ENCODE measurements at regions not wholly inside any gene's neighbourhood (a gene's known extent, or its start where the extent isn't known, plus 50 kb on each side); places are given as distances from the start of the nearest gene placed in this dataset.

- no peaks in the 10 kb centered on the region for H3K4me1 Mint-ChIP-seq (ENCODE audit: low read depth)
- H3K4me3 Mint-ChIP-seq, result no peak overlapping the region
- no peak for ATAC-seq
- no peaks in the 10 kb centered on the region for H3K36me3 Mint-ChIP-seq (ENCODE audit: insufficient read depth)
- no peak for DNase-seq
- H3K9me3 Mint-ChIP-seq, result no peaks in the 10 kb centered on the region
- H3K27me3 Mint-ChIP-seq (ENCODE audit: low read depth), result peaks cover 7% of the 10 kb centered on the region
Observed at GRCh38 chr4:3828546-3828945, 62.4 kb downstream of the ADRA2C start.

GRCh38 chr4:3829211-3829955, 63.2 kb downstream of the ADRA2C start:
- ATAC-seq (no peak), DNase-seq (no peak)
- Mint-ChIP-seq H3K9me3 (no peaks in the 10 kb centered on the region), H3K27me3 (ENCODE audit: low read depth) (peaks cover 15% of the 10 kb centered on the region), H3K36me3 (ENCODE audit: insufficient read depth) (no peaks in the 10 kb centered on the region), H3K4me1 (ENCODE audit: low read depth) (no peaks in the 10 kb centered on the region), H3K4me3 (no peak overlapping the region)

- no peak for DNase-seq
- Mint-ChIP-seq H3K4me1 (ENCODE audit: low read depth) (no peaks in the 10 kb centered on the region), H3K4me3 (no peak overlapping the region), H3K9me3 (no peaks in the 10 kb centered on the region), H3K36me3 (ENCODE audit: insufficient read depth) (no peaks in the 10 kb centered on the region), H3K27me3 (ENCODE audit: low read depth) (peaks cover 21% of the 10 kb centered on the region)
- ATAC-seq, result no peak
Observed at GRCh38 chr4:3829956-3830773, 64.0 kb downstream of the ADRA2C start.

GRCh38 chr4:3830774-3831528, 64.8 kb downstream of the ADRA2C start:
- H3K9me3 Mint-ChIP-seq, result no peaks in the 10 kb centered on the region
- no peaks in the 10 kb centered on the region for H3K36me3 Mint-ChIP-seq (ENCODE audit: insufficient read depth)
- no peak for DNase-seq
- no peak for ATAC-seq
- no peak overlapping the region for H3K4me3 Mint-ChIP-seq
- H3K4me1 Mint-ChIP-seq (ENCODE audit: low read depth), result no peaks in the 10 kb centered on the region
- H3K27me3 Mint-ChIP-seq (ENCODE audit: low read depth), result peaks cover 28% of the 10 kb centered on the region

GRCh38 chr4:3831529-3832150, 65.5 kb downstream of the ADRA2C start:
- H3K4me1 Mint-ChIP-seq (ENCODE audit: low read depth), result no peaks in the 10 kb centered on the region
- H3K27me3 Mint-ChIP-seq (ENCODE audit: low read depth), result peaks cover 31% of the 10 kb centered on the region
- H3K36me3 Mint-ChIP-seq (ENCODE audit: insufficient read depth), result no peaks in the 10 kb centered on the region
- DNase-seq (no peak), ATAC-seq (no peak)
- no peaks in the 10 kb centered on the region for H3K9me3 Mint-ChIP-seq
- H3K4me3 Mint-ChIP-seq, result no peak overlapping the region

- no peaks in the 10 kb centered on the region for H3K4me1 Mint-ChIP-seq (ENCODE audit: low read depth)
- peaks cover 34% of the 10 kb centered on the region for H3K27me3 Mint-ChIP-seq (ENCODE audit: low read depth)
- ATAC-seq, result no peak
- no peak overlapping the region for H3K4me3 Mint-ChIP-seq
- H3K36me3 Mint-ChIP-seq (ENCODE audit: insufficient read depth), result no peaks in the 10 kb centered on the region
- DNase-seq, result no peak
- no peaks in the 10 kb centered on the region for H3K9me3 Mint-ChIP-seq
Observed at GRCh38 chr4:3832536-3833220, 66.5 kb downstream of the ADRA2C start.

GRCh38 chr4:3833326-3833989, 67.3 kb downstream of the ADRA2C start:
- Mint-ChIP-seq H3K36me3 (ENCODE audit: insufficient read depth) (no peaks in the 10 kb centered on the region), H3K4me1 (ENCODE audit: low read depth) (no peaks in the 10 kb centered on the region), H3K9me3 (no peaks in the 10 kb centered on the region), H3K27me3 (ENCODE audit: low read depth) (peaks cover 34% of the 10 kb centered on the region), H3K4me3 (no peak overlapping the region)
- ATAC-seq (no peak), DNase-seq (no peak)

GRCh38 chr4:3834186-3834662, 68.0 kb downstream of the ADRA2C start:
- DNase-seq (no peak), ATAC-seq (no peak)
- Mint-ChIP-seq H3K36me3 (ENCODE audit: insufficient read depth) (no peaks in the 10 kb centered on the region), H3K4me1 (ENCODE audit: low read depth) (no peaks in the 10 kb centered on the region), H3K27me3 (ENCODE audit: low read depth) (peaks cover 34% of the 10 kb centered on the region), H3K4me3 (no peak overlapping the region), H3K9me3 (no peaks in the 10 kb centered on the region)

- DNase-seq (no peak), ATAC-seq (no peak)
- no peak overlapping the region for H3K4me3 Mint-ChIP-seq
- no peaks in the 10 kb centered on the region for H3K9me3 Mint-ChIP-seq
- H3K4me1 Mint-ChIP-seq (ENCODE audit: low read depth), result no peaks in the 10 kb centered on the region
- no peaks in the 10 kb centered on the region for H3K36me3 Mint-ChIP-seq (ENCODE audit: insufficient read depth)
- H3K27me3 Mint-ChIP-seq (ENCODE audit: low read depth), result peaks cover 34% of the 10 kb centered on the region
Observed at GRCh38 chr4:3834663-3835521, 68.7 kb downstream of the ADRA2C start.

GRCh38 chr4:3835527-3836405, 69.6 kb downstream of the ADRA2C start:
- Mint-ChIP-seq H3K4me3 (no peak overlapping the region), H3K9me3 (no peaks in the 10 kb centered on the region), H3K36me3 (ENCODE audit: insufficient read depth) (no peaks in the 10 kb centered on the region), H3K27me3 (ENCODE audit: low read depth) (peaks cover 37% of the 10 kb centered on the region), H3K4me1 (ENCODE audit: low read depth) (no peaks in the 10 kb centered on the region)
- ATAC-seq (no peak), DNase-seq (no peak)

- H3K36me3 Mint-ChIP-seq (ENCODE audit: insufficient read depth), result no peaks in the 10 kb centered on the region
- ATAC-seq (no peak), DNase-seq (no peak)
- no peaks in the 10 kb centered on the region for H3K9me3 Mint-ChIP-seq
- H3K27me3 Mint-ChIP-seq (ENCODE audit: low read depth), result peaks cover 42% of the 10 kb centered on the region
- H3K4me1 Mint-ChIP-seq (ENCODE audit: low read depth), result no peaks in the 10 kb centered on the region
- no peak overlapping the region for H3K4me3 Mint-ChIP-seq
Observed at GRCh38 chr4:3836406-3836755, 70.2 kb downstream of the ADRA2C start.
